GM12892 (cell line): ENCODE measurements at regions not wholly inside any gene's neighbourhood (a gene's known extent, or its start where the extent isn't known, plus 50 kb on each side); places are given as distances from the start of the nearest gene placed in this dataset.

Experiments used
- POLR2A ChIP-seq: IDR thresholded peaks from 2 replicates; pipeline ENCODE4 v1.6.1; 2011; ENCODE audit warnings: low read depth, low read length, control low read depth
- POLR2AphosphoS5 ChIP-seq: IDR thresholded peaks from 2 replicates; pipeline ENCODE4 v1.6.1; 2011; ENCODE audit warnings: low read depth, low read length, control low read depth
- TAF1 ChIP-seq: IDR thresholded peaks from 2 replicates; pipeline ENCODE4 v1.6.1; 2011; ENCODE audit warnings: low read depth, mild to moderate bottlenecking, control low read depth, low read length, borderline replicate concordance

- no peak for TF ChIP-seq POLR2AphosphoS5
- TF ChIP-seq TAF1: no peak
- no peak for TF ChIP-seq POLR2A
Observed at GRCh38 chr4:157908691-157909090, 264.1 kb downstream of the GASK1B start.
